Stimulated activated CD8-positive, alpha-beta memory T cell treated with anti-CD3 and anti-CD28 coated beads, Interleukin-4, amount 100 ng/mL, for 24 hours (primary cell): ENCODE measurements at regions not wholly inside any gene's neighbourhood (a gene's known extent, or its start where the extent isn't known, plus 50 kb on each side); places are given as distances from the start of the nearest gene placed in this dataset.
"Not testable (repeated sequence)": the region's sequence is repeated elsewhere in the genome, so short reads cannot be mapped to it uniquely, and the experiment has no call there.

Experiments
- DNase-seq: peaks from one replicate; pipeline ENCODE4 v3.0.0-alpha.2; 2020; ENCODE audit warnings: low read depth

- DNase-seq = no peak
Measured at GRCh38 chr13:31518645-31519044, 220.7 kb upstream of the RXFP2 start.

DNA sequence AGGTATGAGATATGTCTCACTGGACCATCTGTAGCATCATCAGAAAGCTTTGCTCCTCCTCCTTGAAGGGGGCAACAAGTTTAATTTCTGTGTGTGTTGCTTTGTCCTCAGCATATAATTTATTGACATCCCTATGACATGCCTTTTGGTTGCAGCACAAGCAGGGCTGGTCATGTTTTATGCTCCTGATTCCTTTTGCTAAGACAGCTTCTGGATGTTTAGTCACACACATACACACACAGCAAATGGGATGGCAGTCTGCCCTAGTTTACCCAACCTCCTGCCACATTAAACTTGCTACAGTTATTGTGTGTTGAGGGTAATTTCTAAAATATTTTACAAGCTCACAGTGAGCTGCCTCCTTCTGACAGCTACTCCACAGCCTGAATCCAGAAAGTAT is 217.9 kb upstream of the RXFP2 start:
- DNase-seq = no peak

GRCh38 chr13:31522396-31522795 is 216.9 kb upstream of the RXFP2 start:
- no peak for DNase-seq

DNA sequence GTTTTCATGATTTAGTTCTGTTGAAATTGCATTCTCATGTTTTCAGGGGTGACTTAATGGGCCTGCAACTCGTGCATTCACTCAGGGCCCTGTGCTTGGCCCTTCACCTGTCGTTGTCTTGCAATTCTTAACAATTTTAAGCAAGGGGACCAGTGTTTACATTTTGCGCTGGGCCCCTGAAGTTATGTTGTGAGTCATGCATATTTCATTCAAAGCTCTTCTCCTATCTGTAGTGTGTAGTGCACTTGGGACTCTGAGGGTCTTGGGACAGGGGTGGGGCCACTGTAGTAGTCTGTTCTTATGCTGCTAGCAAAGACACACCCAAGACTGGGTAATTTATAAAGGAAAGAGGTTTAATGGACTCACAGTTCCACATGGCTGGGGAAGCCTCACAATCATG is 211.2 kb upstream of the RXFP2 start:
- DNase-seq = no peak

DNA sequence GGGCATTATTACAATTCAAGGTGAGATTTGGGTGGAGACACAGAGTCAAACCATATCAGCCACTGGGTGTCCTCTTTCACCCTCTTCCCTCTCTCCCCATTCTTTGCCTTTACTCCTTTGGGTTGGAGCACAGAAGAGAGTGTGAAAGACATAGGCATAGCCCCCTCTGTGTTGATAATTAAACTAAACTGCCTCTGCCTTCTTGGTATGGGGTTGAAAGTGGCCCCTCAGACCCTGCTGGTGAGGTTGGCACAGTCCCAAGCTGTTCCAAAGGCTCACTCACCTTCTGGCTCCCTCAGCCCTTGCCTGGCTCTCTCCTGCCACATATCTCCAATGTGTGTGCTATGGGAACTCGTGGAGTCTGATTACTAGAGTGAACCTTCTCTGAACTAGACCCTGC is 210.6 kb upstream of the RXFP2 start:
- no peak for DNase-seq

DNA sequence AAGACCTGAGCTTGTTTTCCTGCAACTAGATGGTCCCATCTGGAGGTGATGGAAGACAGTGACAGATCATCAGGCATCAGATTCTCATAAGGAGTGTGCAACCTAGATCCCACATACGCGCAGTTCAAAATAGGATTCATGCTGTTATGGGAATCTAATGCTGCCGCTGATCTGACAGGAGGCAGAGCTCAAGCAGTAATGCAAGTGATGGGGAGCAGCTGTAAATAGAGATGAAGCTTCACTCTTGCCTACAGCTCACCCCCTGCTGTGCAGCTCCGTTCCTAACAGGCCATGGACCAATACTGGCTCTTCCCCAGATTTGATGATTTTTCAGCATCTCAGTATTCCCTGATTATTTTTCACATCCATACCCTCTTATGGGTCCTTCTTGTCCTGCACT is 208.4 kb upstream of the RXFP2 start:
- no peak for DNase-seq

GRCh38 chr13:31537052-31537451 is 202.3 kb upstream of the RXFP2 start:
- DNase-seq = no peak

GRCh38 chr13:31538067-31539042 is 201.0 kb upstream of the RXFP2 start:
- no peak for DNase-seq

GRCh38 chr13:31540281-31540680 is 199.0 kb upstream of the RXFP2 start:
- DNase-seq = no peak

- DNase-seq = no peak
Measured at GRCh38 chr13:31543190-31543589, 196.1 kb upstream of the RXFP2 start.

- no peak for DNase-seq
Measured at GRCh38 chr13:31545616-31546015, 193.7 kb upstream of the RXFP2 start.

GRCh38 chr13:31556376-31556775 is 182.9 kb upstream of the RXFP2 start:
- DNase-seq = no peak

GRCh38 chr13:31584221-31584620 is 155.1 kb upstream of the RXFP2 start:
- not testable (repeated sequence) for DNase-seq

GRCh38 chr13:31587698-31588266 is 151.5 kb upstream of the RXFP2 start:
- no peak for DNase-seq

- no peak for DNase-seq
Measured at GRCh38 chr13:31588316-31588715, 151.0 kb upstream of the RXFP2 start.

GRCh38 chr13:31588893-31589292 is 150.4 kb upstream of the RXFP2 start:
- DNase-seq = no peak

- DNase-seq = no peak
Measured at GRCh38 chr13:31591642-31592233, 147.6 kb upstream of the RXFP2 start.

DNA sequence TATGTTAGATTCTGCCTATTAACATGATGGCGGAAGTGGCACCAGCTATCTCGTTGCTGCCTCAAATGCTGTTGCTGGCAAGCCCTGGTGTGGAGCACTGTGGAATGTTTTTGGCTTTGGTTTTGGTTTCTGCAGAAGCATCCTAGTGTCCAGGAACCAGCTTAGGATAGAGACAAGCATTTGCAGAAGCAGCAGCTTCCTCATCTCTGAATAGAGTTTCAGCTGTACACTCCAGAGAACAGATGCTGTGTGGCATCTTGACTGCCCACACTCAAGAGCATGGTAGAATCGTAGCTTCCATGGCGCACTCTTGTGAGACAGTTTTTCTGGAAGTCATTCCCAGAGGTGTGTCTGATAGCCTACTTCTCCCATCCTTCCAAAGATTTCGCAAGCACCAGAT is 145.3 kb upstream of the RXFP2 start:
- DNase-seq = no peak

DNA sequence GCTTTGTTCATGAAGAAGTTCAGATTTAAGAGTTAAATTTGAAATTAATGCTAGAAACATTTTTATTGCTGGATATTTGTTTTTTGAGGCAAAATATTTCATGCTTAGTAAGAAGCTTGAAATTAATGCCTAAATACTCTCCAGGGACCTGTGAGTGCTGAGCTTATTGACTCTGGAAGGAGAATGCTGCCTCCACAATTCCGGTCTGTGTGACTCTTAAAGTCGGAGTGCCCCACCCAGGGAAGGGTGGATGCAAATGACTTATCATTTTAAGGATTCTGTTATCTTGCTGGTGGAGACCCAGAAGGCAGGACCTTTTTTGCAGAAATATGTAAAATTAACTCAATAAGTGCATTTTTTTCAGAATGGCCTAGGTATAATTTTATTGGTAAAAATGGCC is 143.8 kb upstream of the RXFP2 start:
- no peak for DNase-seq

DNA sequence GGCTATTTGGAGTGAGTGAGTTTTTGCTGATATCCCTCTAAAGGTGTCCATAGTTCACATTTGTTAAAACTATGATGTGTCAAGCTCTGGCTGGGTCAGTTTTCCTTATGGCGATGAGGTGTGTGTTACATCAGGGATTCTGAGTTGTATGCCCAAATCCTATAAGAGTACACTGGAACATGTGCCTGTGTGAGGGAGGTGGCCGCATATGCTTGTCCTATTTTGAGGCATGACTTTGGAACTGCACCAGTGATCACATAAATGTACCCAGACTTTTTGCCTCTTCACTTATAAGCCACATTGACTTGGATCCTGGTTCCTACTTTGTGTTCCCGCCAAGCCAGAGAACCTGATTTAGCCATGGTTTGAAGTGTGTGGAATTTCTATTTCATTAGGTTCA is 140.3 kb upstream of the RXFP2 start:
- no peak for DNase-seq

DNA sequence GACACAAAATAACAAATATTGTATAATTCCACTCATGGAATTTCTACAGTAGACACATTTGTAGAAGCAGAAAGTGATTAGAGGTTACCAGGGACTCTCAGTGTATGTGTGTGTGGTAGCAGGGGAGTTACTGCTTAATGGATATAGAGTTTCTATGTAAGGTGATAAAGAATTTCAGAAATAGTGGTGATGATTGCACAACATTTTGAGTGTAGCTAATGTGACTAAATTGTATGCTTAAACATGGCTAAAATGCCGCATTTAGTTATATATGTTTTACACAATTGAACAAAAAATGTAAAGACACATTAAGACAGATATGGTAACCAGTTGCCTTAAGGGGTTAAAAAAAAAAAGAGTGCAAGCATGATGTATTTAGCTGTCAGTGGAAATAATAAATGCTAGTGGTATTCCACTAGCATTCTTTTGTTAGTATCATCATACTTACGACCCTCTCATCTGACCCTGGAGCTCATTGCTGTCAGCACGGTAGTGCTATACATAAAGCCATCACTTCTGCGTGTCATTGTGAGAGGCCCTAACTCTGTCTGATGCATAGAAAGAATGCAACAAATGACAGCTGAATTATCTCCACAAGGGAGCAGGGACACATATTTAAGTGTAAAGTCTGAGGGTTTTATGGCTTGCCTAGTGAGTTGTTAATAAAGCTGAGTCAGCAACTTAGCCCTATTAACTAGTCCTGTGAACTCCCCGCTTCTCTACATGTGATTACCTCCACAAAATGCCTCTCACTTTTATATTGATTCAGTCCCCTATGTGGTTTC is 134.1 kb upstream of the RXFP2 start:
- no peak for DNase-seq

- DNase-seq = not testable (repeated sequence)
Measured at GRCh38 chr13:31607531-31607930, 131.8 kb upstream of the RXFP2 start.
